SKM-1 (cell line): ENCODE measurements at regions not wholly inside any gene's neighbourhood (a gene's known extent, or its start where the extent isn't known, plus 50 kb on each side); places are given as distances from the start of the nearest gene placed in this dataset.
"Not testable (repeated sequence)": the region's sequence is repeated elsewhere in the genome, so short reads cannot be mapped to it uniquely, and the experiment has no call there.

Experiments
- DNase-seq: peaks from one replicate; lab custom pipeline; 2025; ENCODE audit not compliant: unreplicated experiment; lab: John Stamatoyannopoulos, UW

- not testable (repeated sequence) for DNase-seq
Measured at GRCh38 chr6:91052473-91053450, 465.9 kb upstream of the MAP3K7 start.

- DNase-seq = no peak
Measured at GRCh38 chr6:91045161-91045560, 458.3 kb upstream of the MAP3K7 start.

- DNase-seq = no peak
Measured at GRCh38 chr6:91043751-91044150, 456.9 kb upstream of the MAP3K7 start.

GRCh38 chr6:91042656-91043055 lies 455.8 kb upstream of the MAP3K7 start:
- no peak for DNase-seq

GRCh38 chr6:91033964-91034363 lies 447.1 kb upstream of the MAP3K7 start:
- no peak for DNase-seq

- DNase-seq = no peak
Measured at GRCh38 chr6:91031581-91031980, 444.7 kb upstream of the MAP3K7 start.

- no peak for DNase-seq
Measured at GRCh38 chr6:91029211-91029610, 442.3 kb upstream of the MAP3K7 start.

GRCh38 chr6:91023529-91023928 lies 436.7 kb upstream of the MAP3K7 start:
- no peak for DNase-seq

GRCh38 chr6:91020744-91021143 lies 433.9 kb upstream of the MAP3K7 start:
- DNase-seq = no peak

- DNase-seq = no peak
Measured at GRCh38 chr6:91018586-91018985, 431.7 kb upstream of the MAP3K7 start.

- DNase-seq = no peak
Measured at GRCh38 chr6:91013511-91013910, 426.6 kb upstream of the MAP3K7 start.

GRCh38 chr6:90997076-90997475 lies 410.2 kb upstream of the MAP3K7 start:
- no peak for DNase-seq

GRCh38 chr6:90993770-90994169 lies 406.9 kb upstream of the MAP3K7 start:
- no peak for DNase-seq

- DNase-seq = no peak
Measured at GRCh38 chr6:90989763-90990162, 402.9 kb upstream of the MAP3K7 start.

- DNase-seq = no peak
Measured at GRCh38 chr6:90984066-90984465, 397.2 kb upstream of the MAP3K7 start.

- DNase-seq = no peak
Measured at GRCh38 chr6:90983462-90983861, 396.6 kb upstream of the MAP3K7 start.

GRCh38 chr6:90982581-90982980 lies 395.7 kb upstream of the MAP3K7 start:
- no peak for DNase-seq

GRCh38 chr6:90982051-90982450 lies 395.2 kb upstream of the MAP3K7 start:
- no peak for DNase-seq

- no peak for DNase-seq
Measured at GRCh38 chr6:90978046-90978445, 391.2 kb upstream of the MAP3K7 start.

GRCh38 chr6:90977513-90977912 lies 390.6 kb upstream of the MAP3K7 start:
- DNase-seq = no peak

GRCh38 chr6:90976341-90976740 lies 389.5 kb upstream of the MAP3K7 start:
- DNase-seq = no peak

- DNase-seq = no peak
Measured at GRCh38 chr6:90975741-90976140, 388.9 kb upstream of the MAP3K7 start.

GRCh38 chr6:90973188-90973587 lies 386.3 kb upstream of the MAP3K7 start:
- no peak for DNase-seq
